ENCODE measurements at regions not wholly inside any gene's neighbourhood (a gene's known extent, or its start where the extent isn't known, plus 50 kb on each side); places are given as distances from the start of the nearest gene placed in this dataset.

- DNase-seq = no peak
Measured at GRCh38 chr1:115412733-115413132, 74.7 kb upstream of the NGF start.

DNA sequence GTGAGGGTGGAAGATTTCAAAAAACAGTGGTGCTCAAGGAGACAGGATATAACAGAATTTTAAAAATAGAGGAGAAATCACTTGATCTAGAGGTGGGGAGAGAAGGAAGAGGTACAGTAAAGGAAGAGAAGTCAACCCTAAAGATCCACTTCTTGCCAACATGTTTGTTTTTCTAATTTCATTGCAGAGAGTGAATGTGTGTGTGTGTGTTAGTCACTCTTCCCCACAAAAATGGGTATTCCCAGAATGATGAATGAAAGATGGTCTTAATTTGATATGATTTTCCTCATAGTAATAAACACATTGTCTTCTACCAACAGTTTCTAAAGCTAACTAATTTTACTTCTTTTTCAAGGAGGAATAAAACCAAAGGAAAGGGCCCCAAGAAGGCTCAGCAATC, 74.2 kb upstream of the NGF start:
- no peak for DNase-seq

DNA sequence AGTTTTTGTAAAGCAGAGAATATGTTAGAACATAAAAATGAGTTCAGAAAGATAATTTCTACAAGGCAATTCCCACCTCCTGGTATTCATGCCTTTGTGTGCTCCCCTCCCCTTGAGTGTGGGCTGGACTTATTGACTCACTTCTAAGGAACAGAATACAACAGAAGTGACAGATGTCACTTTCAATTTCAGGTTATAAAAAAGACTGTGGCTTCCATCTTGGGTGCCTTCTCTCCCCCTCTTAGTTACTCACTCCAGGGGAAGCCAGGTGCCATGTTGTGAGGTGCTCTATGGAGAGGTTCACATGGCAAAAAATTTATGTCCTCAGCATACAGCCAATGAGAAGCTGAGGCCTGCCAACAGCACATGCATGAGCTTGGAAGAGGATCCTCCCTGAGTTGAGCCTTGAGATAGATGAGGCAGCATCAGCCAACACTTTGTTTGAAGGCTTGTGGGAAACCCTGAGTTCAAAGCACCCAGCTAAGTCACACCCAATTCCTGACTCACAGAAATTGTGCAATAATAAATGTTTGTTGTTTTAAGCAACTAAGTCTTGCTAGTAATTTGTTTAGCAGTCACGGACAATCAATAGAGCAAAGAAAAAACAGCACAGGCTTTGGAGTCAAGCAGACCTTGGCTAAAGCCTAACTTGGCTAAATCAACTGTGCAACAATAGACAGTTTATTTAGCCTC, 73.5 kb upstream of the NGF start:
- DNase-seq = peak in 1 of 2 experiments; percentile 34

DNA sequence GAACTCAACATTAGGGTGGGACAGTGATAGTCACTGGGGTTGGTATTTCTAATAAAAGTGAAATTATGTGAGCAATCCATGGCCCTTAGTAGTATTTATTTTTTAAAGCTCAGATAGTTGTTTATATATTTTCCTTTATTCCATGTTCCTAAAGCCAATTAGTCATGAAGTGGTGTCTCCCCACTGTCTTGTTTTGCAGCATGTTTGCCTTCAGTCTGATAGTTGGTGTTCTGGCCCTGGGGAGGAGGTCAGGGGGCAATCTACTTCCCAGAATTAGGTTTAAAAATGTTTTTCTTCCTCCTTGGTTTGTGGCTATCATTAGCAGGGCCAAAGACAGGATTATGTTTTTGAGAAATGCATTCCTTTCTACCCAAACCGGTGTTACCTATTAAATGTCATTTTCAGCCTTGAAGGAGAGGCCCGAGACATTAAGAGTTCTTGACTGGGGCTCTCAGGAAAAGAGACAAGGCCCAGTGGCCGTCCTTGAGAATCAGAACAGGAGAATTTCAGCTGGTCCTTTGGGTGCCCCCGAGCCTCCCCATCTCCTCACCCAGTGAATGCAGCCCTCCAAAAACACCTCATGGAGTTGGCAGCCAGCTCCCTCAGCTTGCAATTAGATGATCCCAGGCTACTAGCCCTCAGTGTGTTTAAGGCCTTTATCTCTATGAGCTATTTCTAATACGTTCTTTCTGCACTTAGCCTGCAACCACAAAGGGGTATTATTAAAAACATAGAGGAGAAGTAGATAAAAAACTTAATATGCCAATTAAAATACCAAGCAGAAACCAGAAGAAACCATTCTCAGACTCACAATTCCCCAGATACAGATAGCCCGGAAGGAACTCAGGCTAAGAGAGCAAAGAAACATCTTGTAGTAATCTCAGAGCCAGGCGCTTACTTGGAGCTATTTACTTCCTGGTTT, 71.3 kb upstream of the NGF start:
- no peak for DNase-seq

GRCh38 chr1:115408533-115408932, 70.5 kb upstream of the NGF start:
- DNase-seq = peak; percentile 65 to 86

GRCh38 chr1:115404911-115405310, 66.9 kb upstream of the NGF start:
- no peak for DNase-seq

DNA sequence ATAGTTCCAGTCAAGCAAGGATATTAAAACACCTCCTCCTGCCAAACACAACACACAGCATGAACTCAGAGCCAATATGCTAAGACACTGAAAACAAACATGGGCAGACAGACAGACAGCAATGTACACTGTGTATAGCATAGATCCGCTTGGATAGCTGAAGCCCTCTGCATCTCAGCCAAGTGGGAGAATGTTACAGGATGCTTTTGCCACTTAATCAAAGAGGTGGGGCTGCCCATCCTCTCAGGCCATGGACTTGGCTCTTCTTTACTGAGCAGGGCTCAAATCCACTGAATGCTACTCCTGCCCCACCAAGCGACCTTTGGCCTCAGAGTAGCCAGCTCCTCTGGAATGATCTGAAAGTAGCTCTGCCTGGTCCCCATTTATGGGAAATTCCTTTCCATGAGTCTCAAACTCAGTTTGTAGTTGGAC, 64.7 kb upstream of the NGF start:
- DNase-seq = no peak

GRCh38 chr1:115401676-115402075, 63.6 kb upstream of the NGF start:
- DNase-seq = no peak

DNA sequence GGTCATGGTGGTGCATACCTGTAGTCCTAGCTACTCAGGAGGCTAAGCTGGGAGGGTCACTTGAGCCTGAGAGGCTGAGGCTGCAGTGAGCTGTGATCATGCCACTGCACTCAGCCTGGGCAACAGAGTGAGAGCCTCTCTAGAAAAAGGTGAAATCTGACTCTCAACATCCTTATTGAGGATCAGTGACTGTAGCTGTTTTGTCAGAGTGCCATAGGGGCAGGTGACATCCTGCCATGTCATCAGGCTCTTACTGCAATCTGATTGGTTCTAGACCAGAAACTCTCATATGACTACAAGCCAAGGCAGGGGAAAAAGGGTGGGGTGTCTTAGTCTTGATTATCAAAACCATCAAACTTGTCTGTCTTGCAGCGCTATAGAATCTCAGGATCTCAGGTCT, 62.8 kb upstream of the NGF start:
- peak in 1 of 2 experiments; percentile 36 for DNase-seq

DNA sequence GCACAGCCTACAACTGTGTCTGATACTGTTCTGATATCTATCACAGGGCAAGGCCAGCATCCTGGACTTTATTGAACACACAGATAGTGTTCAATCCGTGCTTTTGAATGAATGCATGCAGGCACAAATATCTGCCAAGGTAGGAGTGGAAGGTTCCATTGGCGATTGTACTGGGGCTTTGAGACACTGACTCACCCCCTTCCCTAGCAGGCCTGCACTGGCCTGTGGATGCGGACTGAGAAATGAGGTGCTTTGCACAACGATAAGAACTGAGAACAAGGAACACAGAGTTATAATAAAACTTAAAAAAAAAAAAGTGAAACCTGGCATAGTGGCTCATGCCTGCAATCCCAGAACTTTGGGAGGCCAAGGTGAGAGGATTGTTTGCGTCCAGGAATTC, 62.4 kb upstream of the NGF start:
- DNase-seq = no peak

- no peak for DNase-seq
Measured at GRCh38 chr1:115398745-115399144, 60.7 kb upstream of the NGF start.
